Fibroblast of lung (primary cell): ENCODE measurements at regions not wholly inside any gene's neighbourhood (a gene's known extent, or its start where the extent isn't known, plus 50 kb on each side); places are given as distances from the start of the nearest gene placed in this dataset.
"Not testable (repeated sequence)": the region's sequence is repeated elsewhere in the genome, so short reads cannot be mapped to it uniquely, and the experiment has no call there.

ENCODE experiments used
- DNase-seq, 2 donors: peaks; one replicate each; pipeline versions ENCODE4 v3.0.0 to v3.0.0-alpha.2; 2010; ENCODE audit warnings: low read depth in 2 of 2
- H2AFZ ChIP-seq: 2 replicates; pipeline ENCODE4 v1.5.1; 2012; ENCODE audit warnings: low read length, control low read depth, inconsistent platforms
- H3K27ac ChIP-seq: 2 replicates; pipeline ENCODE4 v1.5.1; 2011; ENCODE audit warnings: low read length, control low read depth; ENCODE audit not compliant: insufficient read depth
- H3K27me3 ChIP-seq: 2 replicates; pipeline ENCODE4 v1.5.1; 2011; ENCODE audit warnings: mild to moderate bottlenecking, low read length; ENCODE audit not compliant: control insufficient read depth, insufficient read depth
- H3K36me3 ChIP-seq: 2 replicates; pipeline ENCODE4 v1.5.1; 2011; ENCODE audit warnings: low read length; ENCODE audit not compliant: control insufficient read depth, insufficient read depth
- H3K4me1 ChIP-seq: 2 replicates; pipeline ENCODE4 v1.5.1; 2011; ENCODE audit warnings: low read length; ENCODE audit not compliant: control insufficient read depth, insufficient read depth; ENCODE audit errors: extremely low read depth
- H3K4me2 ChIP-seq: 2 replicates; pipeline ENCODE4 v1.5.1; 2011; ENCODE audit warnings: low read length, control low read depth; ENCODE audit not compliant: insufficient read depth; ENCODE audit errors: extremely low read depth
- H3K4me3 ChIP-seq, 4 experiments: fragments of 200-600 bp in 1 of 4; sonication (generic) in 1 of 4; replicated peaks in 1 of 4; 2 replicates each; pipeline ENCODE4 v1.5.1; 2011 to 2016; ENCODE audit warnings: low read length in 4 of 4, low read depth in 3 of 4, mild to moderate bottlenecking in 3 of 4, control low read depth in 2 of 4, inconsistent platforms in 1 of 4, mixed read lengths in 1 of 4; ENCODE audit not compliant: insufficient read depth in 1 of 4; ENCODE audit errors: control extremely low read depth in 1 of 4
- H3K79me2 ChIP-seq: 2 replicates; pipeline ENCODE4 v1.5.1; 2012; ENCODE audit warnings: mild to moderate bottlenecking, low read length, inconsistent platforms; ENCODE audit not compliant: control insufficient read depth, insufficient read depth
- H3K9ac ChIP-seq: 2 replicates; pipeline ENCODE4 v1.5.1; 2011; ENCODE audit warnings: mild to moderate bottlenecking, low read length, control low read depth; ENCODE audit not compliant: insufficient read depth
- H3K9me3 ChIP-seq: 2 replicates; pipeline ENCODE4 v1.5.1; 2012; ENCODE audit warnings: low read depth, low read length; ENCODE audit not compliant: control insufficient read depth, insufficient read depth
- H4K20me1 ChIP-seq: 2 replicates; pipeline ENCODE4 v1.5.1; 2011; ENCODE audit warnings: low read length; ENCODE audit not compliant: control insufficient read depth, insufficient read depth; ENCODE audit errors: extremely low read depth
- EZH2 ChIP-seq: IDR thresholded peaks from 2 replicates; pipeline ENCODE4 v1.5.1; 2012; ENCODE audit warnings: low read length, control low read depth, mild to moderate bottlenecking; ENCODE audit errors: missing control alignments
- TF ChIP-seq, protein P1 (sequence below), 2 donors: IDR thresholded peaks in 1 of 2; conservative IDR thresholded peaks in 1 of 2; 1 replicate in 1 of 2; 2 replicates in 1 of 2; pipeline ENCODE4 v1.5.1; 2011 to 2012; ENCODE audit warnings: low read length in 2 of 2, control low read depth in 1 of 2, inconsistent platforms in 1 of 2, low read depth in 1 of 2, mild to moderate bottlenecking in 1 of 2

DNA sequence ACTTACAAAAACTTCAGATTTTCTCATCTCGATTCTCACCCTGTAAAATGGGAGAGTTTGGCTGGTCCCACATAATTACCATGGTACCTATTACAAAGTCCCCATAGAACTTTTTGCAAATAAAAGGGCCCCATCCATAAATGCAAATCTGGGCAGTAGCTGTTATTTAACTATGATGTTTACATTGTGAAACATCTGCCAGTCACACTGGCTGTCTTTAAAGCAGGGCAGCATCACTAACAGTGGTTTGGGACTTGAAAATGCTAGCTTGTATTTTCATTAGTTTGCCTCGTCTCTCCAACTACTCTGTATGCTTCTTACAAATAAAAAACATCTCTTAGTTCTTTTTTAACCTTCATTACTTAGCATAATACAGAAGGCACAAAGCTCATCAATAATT lies 240.7 kb downstream of the FZD1 start:
- Histone ChIP-seq H3K36me3 (no peaks in the 10 kb centered on the region), H3K27me3 (no peaks in the 10 kb centered on the region)

DNA sequence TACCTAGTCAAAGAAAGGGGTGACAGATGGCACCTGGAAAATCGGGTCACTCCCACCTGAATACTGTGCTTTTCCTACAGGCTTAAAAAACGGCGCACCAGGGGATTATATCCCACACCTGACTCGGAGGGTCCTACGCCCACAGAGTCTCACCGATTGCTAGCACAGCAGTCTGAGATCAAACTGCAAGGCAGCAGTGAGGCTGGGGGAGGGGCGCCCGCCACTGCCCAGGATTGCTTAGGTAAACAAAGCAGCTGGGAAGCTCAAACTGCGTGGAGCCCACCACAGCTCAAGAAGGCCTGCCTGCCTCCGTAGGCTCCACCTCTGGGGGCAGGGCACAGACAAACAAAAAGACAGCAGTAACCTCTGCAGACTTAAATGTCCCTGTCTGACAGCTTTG lies 242.7 kb downstream of the FZD1 start:
- H3K27me3 ChIP-seq, H3K4me1 ChIP-seq, H3K4me2 ChIP-seq, H3K27ac ChIP-seq, H4K20me1 ChIP-seq, H3K36me3 ChIP-seq, H3K4me3 ChIP-seq, H3K9ac ChIP-seq, H3K9me3 ChIP-seq, H3K79me2 ChIP-seq, DNase-seq, H2AFZ ChIP-seq: not testable (repeated sequence)

More for the DNA sequence above, 240.7 kb downstream of the FZD1 start:
- Histone ChIP-seq H3K9ac (no peak overlapping the region), H3K4me2 (no peak overlapping the region), H2AFZ (no peak overlapping the region), H3K4me1 (no peaks in the 10 kb centered on the region), H3K79me2 (no peaks in the 10 kb centered on the region), H3K27ac (no peak overlapping the region), H3K9me3 (no peaks in the 10 kb centered on the region), H4K20me1 (no peaks in the 10 kb centered on the region), H3K4me3 (no peak overlapping the region)
- DNase-seq = no peak
- TF ChIP-seq, protein P1, sequence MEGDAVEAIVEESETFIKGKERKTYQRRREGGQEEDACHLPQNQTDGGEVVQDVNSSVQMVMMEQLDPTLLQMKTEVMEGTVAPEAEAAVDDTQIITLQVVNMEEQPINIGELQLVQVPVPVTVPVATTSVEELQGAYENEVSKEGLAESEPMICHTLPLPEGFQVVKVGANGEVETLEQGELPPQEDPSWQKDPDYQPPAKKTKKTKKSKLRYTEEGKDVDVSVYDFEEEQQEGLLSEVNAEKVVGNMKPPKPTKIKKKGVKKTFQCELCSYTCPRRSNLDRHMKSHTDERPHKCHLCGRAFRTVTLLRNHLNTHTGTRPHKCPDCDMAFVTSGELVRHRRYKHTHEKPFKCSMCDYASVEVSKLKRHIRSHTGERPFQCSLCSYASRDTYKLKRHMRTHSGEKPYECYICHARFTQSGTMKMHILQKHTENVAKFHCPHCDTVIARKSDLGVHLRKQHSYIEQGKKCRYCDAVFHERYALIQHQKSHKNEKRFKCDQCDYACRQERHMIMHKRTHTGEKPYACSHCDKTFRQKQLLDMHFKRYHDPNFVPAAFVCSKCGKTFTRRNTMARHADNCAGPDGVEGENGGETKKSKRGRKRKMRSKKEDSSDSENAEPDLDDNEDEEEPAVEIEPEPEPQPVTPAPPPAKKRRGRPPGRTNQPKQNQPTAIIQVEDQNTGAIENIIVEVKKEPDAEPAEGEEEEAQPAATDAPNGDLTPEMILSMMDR (conservative IDR thresholded peaks at IDR 0.05 in 1 of 2, IDR thresholded peaks at IDR 0.05 in 1 of 2; ENCODE audit: low read depth in 1 of 2, low read length in 2 of 2) = no peak
- TF ChIP-seq EZH2 = no peak

DNA sequence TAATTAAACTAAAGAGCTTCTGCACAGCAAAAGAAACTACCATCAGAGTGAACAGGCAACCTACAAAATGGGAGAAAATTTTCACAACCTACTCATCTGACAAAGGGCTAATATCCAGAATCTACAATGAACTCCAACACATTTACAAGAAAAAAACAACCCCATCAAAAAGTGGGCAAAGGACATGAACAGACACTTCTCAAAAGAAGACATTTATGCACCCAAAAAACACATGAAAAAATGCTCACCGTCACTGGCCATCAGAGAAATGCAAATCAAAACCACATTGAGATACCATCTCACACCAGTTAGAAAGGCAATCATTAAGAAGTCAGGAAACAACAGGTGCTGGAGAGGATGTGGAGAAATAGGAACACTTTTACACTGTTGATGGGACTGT lies 247.6 kb downstream of the FZD1 start:
- not testable (repeated sequence) for H3K9me3 ChIP-seq, H3K4me1 ChIP-seq, H3K27ac ChIP-seq, H3K9ac ChIP-seq, DNase-seq, H3K4me2 ChIP-seq, H3K27me3 ChIP-seq, H3K36me3 ChIP-seq, H4K20me1 ChIP-seq, H2AFZ ChIP-seq, H3K4me3 ChIP-seq, H3K79me2 ChIP-seq

DNA sequence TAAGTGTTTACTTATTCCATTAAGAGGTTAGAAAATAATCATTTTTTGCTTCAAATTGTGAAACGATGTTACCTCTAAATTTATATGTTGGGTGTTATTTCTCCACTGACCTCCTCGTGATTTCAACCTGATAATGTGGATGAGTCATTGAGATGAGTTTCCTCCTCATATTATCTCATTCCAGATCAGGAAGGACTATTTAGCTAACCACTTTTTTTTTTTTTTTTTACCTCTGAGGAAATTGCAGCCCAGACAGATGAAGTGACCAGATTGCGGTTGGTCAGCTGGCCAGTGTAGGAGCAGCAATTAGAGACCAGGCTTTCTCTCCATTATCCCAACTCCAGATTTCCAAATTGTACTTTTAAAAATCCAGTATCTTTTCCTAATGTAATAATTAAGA lies 248.7 kb downstream of the FZD1 start:
- Histone ChIP-seq H3K27me3 (no peaks in the 10 kb centered on the region), H2AFZ (no peak overlapping the region), H3K4me2 (no peak overlapping the region), H4K20me1 (no peaks in the 10 kb centered on the region), H3K9ac (no peak overlapping the region), H3K36me3 (no peaks in the 10 kb centered on the region), H3K79me2 (no peaks in the 10 kb centered on the region), H3K9me3 (no peaks in the 10 kb centered on the region), H3K4me1 (no peaks in the 10 kb centered on the region), H3K4me3 (no peak overlapping the region), H3K27ac (no peak overlapping the region)
- no peak for TF ChIP-seq EZH2
- TF ChIP-seq, protein P1 (conservative IDR thresholded peaks at IDR 0.05 in 1 of 2, IDR thresholded peaks at IDR 0.05 in 1 of 2; ENCODE audit: low read depth in 1 of 2, low read length in 2 of 2) = no peak
- peak in 1 of 2 donors; percentile 51 for DNase-seq
